HS-5 (cell line): ENCODE measurements at regions not wholly inside any gene's neighbourhood (a gene's known extent, or its start where the extent isn't known, plus 50 kb on each side); places are given as distances from the start of the nearest gene placed in this dataset.
"Not testable (repeated sequence)": the region's sequence is repeated elsewhere in the genome, so short reads cannot be mapped to it uniquely, and the experiment has no call there.

ENCODE experiments used
- DNase-seq: peaks from one replicate; pipeline ENCODE4 v3.0.0-alpha.2; 2012; ENCODE audit warnings: low read depth

GRCh38 chr10:29751684-29752083 lies 116.9 kb upstream of the SVIL start:
- no peak for DNase-seq

GRCh38 chr10:29751240-29751639 lies 116.5 kb upstream of the SVIL start:
- DNase-seq, result no peak

GRCh38 chr10:29749150-29749549 lies 114.4 kb upstream of the SVIL start:
- no peak for DNase-seq

GRCh38 chr10:29748109-29748650 lies 113.4 kb upstream of the SVIL start:
- no peak for DNase-seq

- DNase-seq, result no peak
Observed at GRCh38 chr10:29746080-29746797, 111.5 kb upstream of the SVIL start.

- no peak for DNase-seq
Observed at GRCh38 chr10:29740981-29741545, 106.3 kb upstream of the SVIL start.

- no peak for DNase-seq
Observed at GRCh38 chr10:29738341-29738740, 103.6 kb upstream of the SVIL start.

GRCh38 chr10:29737074-29737593 lies 102.4 kb upstream of the SVIL start:
- no peak for DNase-seq

GRCh38 chr10:29736366-29737073 lies 101.7 kb upstream of the SVIL start:
- DNase-seq, result no peak

- peak; percentile 13 for DNase-seq
Observed at GRCh38 chr10:29735628-29736365, 101.0 kb upstream of the SVIL start.

GRCh38 chr10:29734962-29735627 lies 100.3 kb upstream of the SVIL start:
- no peak for DNase-seq

GRCh38 chr10:29734640-29734961 lies 99.8 kb upstream of the SVIL start:
- no peak for DNase-seq

GRCh38 chr10:29733323-29733722 lies 98.6 kb upstream of the SVIL start:
- no peak for DNase-seq

GRCh38 chr10:29732918-29733317 lies 98.1 kb upstream of the SVIL start:
- no peak for DNase-seq

- no peak for DNase-seq
Observed at GRCh38 chr10:29731760-29732159, 97.0 kb upstream of the SVIL start.

- no peak for DNase-seq
Observed at GRCh38 chr10:29730969-29731368, 96.2 kb upstream of the SVIL start.

GRCh38 chr10:29730458-29730857 lies 95.7 kb upstream of the SVIL start:
- DNase-seq, result no peak

GRCh38 chr10:29728541-29729049 lies 93.8 kb upstream of the SVIL start:
- no peak for DNase-seq

- not testable (repeated sequence) for DNase-seq
Observed at GRCh38 chr10:29725927-29726326, 91.2 kb upstream of the SVIL start.

GRCh38 chr10:29725133-29725720 lies 90.5 kb upstream of the SVIL start:
- DNase-seq, result no peak

- no peak for DNase-seq
Observed at GRCh38 chr10:29723726-29724125, 89.0 kb upstream of the SVIL start.
